A673 (cell line): ENCODE measurements at regions not wholly inside any gene's neighbourhood (a gene's known extent, or its start where the extent isn't known, plus 50 kb on each side); places are given as distances from the start of the nearest gene placed in this dataset.

Experiments
- BruUV-seq: library from RNA; stranded (reverse); fragments of 400-500 nt; replicated peaks from 2 replicates; lab custom pipeline; 2021; lab: Mats Ljungman, UMichigan
- CTCF ChIA-PET: fragments of 300-600 bp; sonication (Branson Sonifier 250); formaldehyde crosslinking; loops from one replicate; lab custom pipeline; 2022; ENCODE audit warnings: antibody characterized with exemption; lab: Charles Lee
- POLR2A ChIA-PET: fragments of 300-600 bp; sonication (Branson Sonifier 250); formaldehyde crosslinking; loops from one replicate; lab custom pipeline; 2022; ENCODE audit warnings: antibody characterized with exemption; ENCODE audit not compliant: low non-redundant PET; lab: Charles Lee
- DNase-seq: peaks from one replicate; pipeline ENCODE4 v3.0.0-alpha.2; 2015; ENCODE audit warnings: low spot score
- H3K27ac ChIP-seq: fragments of 200-600 bp; sonication (generic); 2 replicates; pipeline ENCODE4 v1.5.1; 2016; ENCODE audit warnings: mixed run types, low read depth, mild to moderate bottlenecking, mixed read lengths, antibody characterized with exemption, low read length; ENCODE audit not compliant: poor library complexity, severe bottlenecking
- H3K27me3 ChIP-seq: fragments of 200-600 bp; sonication (generic); replicated peaks from 2 replicates; pipeline ENCODE4 v1.6.1; 2017; ENCODE audit warnings: mixed run types, low read depth, mild to moderate bottlenecking, mixed read lengths, antibody characterized with exemption, low read length; ENCODE audit not compliant: insufficient read depth, poor library complexity
- H3K36me3 ChIP-seq: fragments of 200-600 bp; sonication (generic); 2 replicates; pipeline ENCODE4 v1.6.1; 2016; ENCODE audit warnings: mixed run types, mild to moderate bottlenecking, mixed read lengths, antibody characterized with exemption, low read length; ENCODE audit not compliant: insufficient read depth, poor library complexity, severe bottlenecking
- H3K4me1 ChIP-seq: fragments of 200-600 bp; sonication (generic); 2 replicates; pipeline ENCODE4 v1.6.1; 2017; ENCODE audit warnings: mixed run types, mild to moderate bottlenecking, mixed read lengths, antibody characterized with exemption, low read length; ENCODE audit not compliant: insufficient read depth, poor library complexity, severe bottlenecking
- H3K4me3 ChIP-seq: fragments of 200-600 bp; sonication (generic); 2 replicates; pipeline ENCODE4 v1.5.1; 2016; ENCODE audit warnings: low read depth, mixed run types, mild to moderate bottlenecking, mixed read lengths, low read length; ENCODE audit not compliant: poor library complexity, severe bottlenecking
- H3K9me3 ChIP-seq: fragments of 200-600 bp; sonication (generic); 2 replicates; pipeline ENCODE4 v1.6.1; 2016; ENCODE audit warnings: mixed run types, low read depth, mild to moderate bottlenecking, mixed read lengths, antibody characterized with exemption, low read length; ENCODE audit not compliant: poor library complexity, severe bottlenecking
- EZH2 ChIP-seq: fragments of 200-600 bp; sonication (generic); IDR thresholded peaks from 2 replicates; pipeline ENCODE4 v1.6.1; 2017; ENCODE audit warnings: borderline replicate concordance, low read depth, mild to moderate bottlenecking, mixed read lengths, antibody characterized with exemption, low read length; ENCODE audit not compliant: poor library complexity, severe bottlenecking
- intact Hi-C: fragments of 100-400 bp; cut with micrococcal nuclease; formaldehyde crosslinking; loops from one replicate; pipeline ENCODE4 v1.10.0; 2022; ENCODE audit not compliant: unreplicated experiment
- TF ChIP-seq, protein P1 (sequence below): fragments of 300-800, 200-600 bp; sonication (generic); conservative IDR thresholded peaks from 2 replicates; pipeline ENCODE4 v1.5.1; 2017; ENCODE audit warnings: low read depth, mild to moderate bottlenecking, antibody characterized with exemption, low read length, moderate library complexity, mixed read lengths

GRCh38 chr13:44074611-44075010 lies 194.9 kb downstream of the LACC1 start:
- Histone ChIP-seq H3K27me3 (no peaks in the 10 kb centered on the region), H3K36me3 (no peaks in the 10 kb centered on the region), H3K9me3 (peaks cover 12% of the 10 kb centered on the region), H3K27ac (no peak overlapping the region), H3K4me1 (no peaks in the 10 kb centered on the region), H3K4me3 (no peak overlapping the region)
- BruUV-seq = no TSS peak
- TF ChIP-seq EZH2 = no peak
- TF ChIP-seq, protein P1, sequence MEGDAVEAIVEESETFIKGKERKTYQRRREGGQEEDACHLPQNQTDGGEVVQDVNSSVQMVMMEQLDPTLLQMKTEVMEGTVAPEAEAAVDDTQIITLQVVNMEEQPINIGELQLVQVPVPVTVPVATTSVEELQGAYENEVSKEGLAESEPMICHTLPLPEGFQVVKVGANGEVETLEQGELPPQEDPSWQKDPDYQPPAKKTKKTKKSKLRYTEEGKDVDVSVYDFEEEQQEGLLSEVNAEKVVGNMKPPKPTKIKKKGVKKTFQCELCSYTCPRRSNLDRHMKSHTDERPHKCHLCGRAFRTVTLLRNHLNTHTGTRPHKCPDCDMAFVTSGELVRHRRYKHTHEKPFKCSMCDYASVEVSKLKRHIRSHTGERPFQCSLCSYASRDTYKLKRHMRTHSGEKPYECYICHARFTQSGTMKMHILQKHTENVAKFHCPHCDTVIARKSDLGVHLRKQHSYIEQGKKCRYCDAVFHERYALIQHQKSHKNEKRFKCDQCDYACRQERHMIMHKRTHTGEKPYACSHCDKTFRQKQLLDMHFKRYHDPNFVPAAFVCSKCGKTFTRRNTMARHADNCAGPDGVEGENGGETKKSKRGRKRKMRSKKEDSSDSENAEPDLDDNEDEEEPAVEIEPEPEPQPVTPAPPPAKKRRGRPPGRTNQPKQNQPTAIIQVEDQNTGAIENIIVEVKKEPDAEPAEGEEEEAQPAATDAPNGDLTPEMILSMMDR = no peak
- intact Hi-C loops = no loop called here
- DNase-seq = no peak
- POLR2A ChIA-PET = no interaction called here
- CTCF ChIA-PET = no interaction called here

GRCh38 chr13:44075113-44075512 lies 195.4 kb downstream of the LACC1 start:
- peaks cover 12% of the 10 kb centered on the region for H3K9me3 ChIP-seq
- no peak overlapping the region for H3K27ac ChIP-seq
- no peak for DNase-seq
- no TSS peak for BruUV-seq
- H3K4me1 ChIP-seq = no peaks in the 10 kb centered on the region
- H3K36me3 ChIP-seq = no peaks in the 10 kb centered on the region
- no peak for TF ChIP-seq EZH2
- TF ChIP-seq, protein P1 = no peak
- H3K27me3 ChIP-seq = no peaks in the 10 kb centered on the region
- POLR2A ChIA-PET = no interaction called here
- CTCF ChIA-PET = no interaction called here
- intact Hi-C loops = no loop called here
- no peak overlapping the region for H3K4me3 ChIP-seq

DNA sequence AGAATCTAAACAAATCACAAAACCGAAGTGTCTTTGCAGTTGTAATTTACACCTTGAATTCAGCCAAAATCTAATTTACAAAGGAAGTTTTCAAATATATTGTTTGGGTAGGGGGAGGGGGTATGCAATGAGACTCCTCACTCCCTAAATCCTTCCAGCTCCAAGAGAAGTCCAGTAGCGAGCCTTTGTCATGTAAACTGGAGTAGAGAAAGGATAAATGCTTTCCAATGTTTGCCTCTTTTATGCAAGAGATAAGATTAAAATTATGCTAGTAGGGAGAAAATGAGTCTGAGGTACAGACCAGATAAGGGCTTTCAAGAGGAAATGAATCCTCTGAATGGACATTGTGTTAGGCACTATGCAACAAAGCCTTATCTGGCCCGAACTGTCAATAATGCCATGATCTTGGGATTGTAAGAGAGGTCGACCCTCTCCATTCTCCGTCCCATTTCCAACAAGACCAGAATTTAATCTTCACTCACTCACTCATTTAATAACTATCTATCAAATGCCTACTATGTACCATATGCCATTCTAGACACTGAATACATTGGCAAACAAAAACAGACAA lies 199.2 kb downstream of the LACC1 start:
- POLR2A ChIA-PET = no interaction called here
- H3K9me3 ChIP-seq = no peaks in the 10 kb centered on the region
- H3K27me3 ChIP-seq = no peaks in the 10 kb centered on the region
- H3K36me3 ChIP-seq = no peaks in the 10 kb centered on the region
- H3K27ac ChIP-seq = no peak overlapping the region
- TF ChIP-seq, protein P1 = no peak
- no peak for TF ChIP-seq EZH2
- H3K4me1 ChIP-seq = no peaks in the 10 kb centered on the region
- DNase-seq = no peak
- intact Hi-C loops = no loop called here
- CTCF ChIA-PET = no interaction called here
- no peak overlapping the region for H3K4me3 ChIP-seq
- no TSS peak for BruUV-seq
